Common myeloid progenitor, CD34-positive (primary cell): ENCODE measurements at regions not wholly inside any gene's neighbourhood (a gene's known extent, or its start where the extent isn't known, plus 50 kb on each side); places are given as distances from the start of the nearest gene placed in this dataset.

Experiments used
- CTCF ChIA-PET: fragments of 350-600 bp; sonication (Branson Sonifier 250); formaldehyde crosslinking; loops from one replicate; lab custom pipeline; 2021; ENCODE audit warnings: antibody characterized with exemption; lab: Charles Lee
- POLR2A ChIA-PET: fragments of 350-600 bp; sonication (Branson Sonifier 250); formaldehyde crosslinking; loops from one replicate; lab custom pipeline; 2021; ENCODE audit warnings: antibody characterized with exemption; lab: Charles Lee
- DNase-seq, 3 donors: peaks; one replicate each; pipeline versions ENCODE4 v3.0.0 to v3.0.0-alpha.2; 2013
- H3K27ac ChIP-seq, 2 experiments: 1 replicate in 1 of 2; 2 replicates in 1 of 2; pipeline ENCODE4 v1.7.0; 2013; ENCODE audit warnings: inconsistent platforms in 2 of 2, low read length in 2 of 2, mild to moderate bottlenecking in 2 of 2, low read depth in 1 of 2, moderate library complexity in 1 of 2; ENCODE audit not compliant: severe bottlenecking in 2 of 2, insufficient read depth in 1 of 2, poor library complexity in 1 of 2
- H3K27me3 ChIP-seq, 5 experiments: replicated peaks in 2 of 5; 1 replicate in 3 of 5; 2 replicates in 2 of 5; pipeline versions ENCODE4 v1.6.1 to v1.7.0; 2013; ENCODE audit warnings: low read length in 4 of 5, mild to moderate bottlenecking in 2 of 5, moderate library complexity in 2 of 5, inconsistent platforms in 1 of 5; ENCODE audit not compliant: insufficient read depth in 5 of 5, control insufficient read depth in 4 of 5
- H3K36me3 ChIP-seq, 4 experiments: 1 replicate in 2 of 4; 2 replicates in 2 of 4; pipeline versions ENCODE4 v1.6.1 to v1.7.0; 2013; ENCODE audit warnings: low read length in 3 of 4, control low read depth in 1 of 4, mild to moderate bottlenecking in 1 of 4; ENCODE audit not compliant: control insufficient read depth in 4 of 4, insufficient read depth in 4 of 4
- H3K4me1 ChIP-seq, 4 experiments: 1 replicate in 3 of 4; 2 replicates in 1 of 4; pipeline versions ENCODE4 v1.6.1 to v1.7.1; 2013; ENCODE audit warnings: low read length in 3 of 4, mild to moderate bottlenecking in 3 of 4, control low read depth in 1 of 4, inconsistent platforms in 1 of 4, moderate library complexity in 1 of 4; ENCODE audit not compliant: control insufficient read depth in 4 of 4, insufficient read depth in 4 of 4; ENCODE audit errors: control extremely low read depth in 1 of 4
- H3K4me3 ChIP-seq, 7 experiments: 1 replicate in 4 of 7; 2 replicates in 3 of 7; pipeline versions ENCODE4 v1.5.1 to v1.7.0; 2013; ENCODE audit warnings: mild to moderate bottlenecking in 7 of 7, low read length in 6 of 7, moderate library complexity in 6 of 7, inconsistent platforms in 2 of 7, low read depth in 2 of 7, control low read depth in 1 of 7; ENCODE audit not compliant: insufficient read depth in 4 of 7, control insufficient read depth in 1 of 7; ENCODE audit errors: extremely low read depth in 1 of 7
- H3K9me3 ChIP-seq, 5 experiments: 1 replicate in 4 of 5; 2 replicates in 1 of 5; pipeline versions ENCODE4 v1.6.1 to v1.7.1; 2013; ENCODE audit warnings: low read length in 4 of 5, mild to moderate bottlenecking in 2 of 5, inconsistent platforms in 1 of 5, low read depth in 1 of 5, moderate library complexity in 1 of 5; ENCODE audit not compliant: control insufficient read depth in 4 of 5, insufficient read depth in 2 of 5; ENCODE audit errors: control extremely low read depth in 1 of 5
- WGBS: methylation state at CpG from one replicate; pipeline ENCODE4 v1.1.5; 2013; ENCODE audit not compliant: insufficient coverage; 5-methylcytosine and 5-hydroxymethylcytosine counted together

DNA sequence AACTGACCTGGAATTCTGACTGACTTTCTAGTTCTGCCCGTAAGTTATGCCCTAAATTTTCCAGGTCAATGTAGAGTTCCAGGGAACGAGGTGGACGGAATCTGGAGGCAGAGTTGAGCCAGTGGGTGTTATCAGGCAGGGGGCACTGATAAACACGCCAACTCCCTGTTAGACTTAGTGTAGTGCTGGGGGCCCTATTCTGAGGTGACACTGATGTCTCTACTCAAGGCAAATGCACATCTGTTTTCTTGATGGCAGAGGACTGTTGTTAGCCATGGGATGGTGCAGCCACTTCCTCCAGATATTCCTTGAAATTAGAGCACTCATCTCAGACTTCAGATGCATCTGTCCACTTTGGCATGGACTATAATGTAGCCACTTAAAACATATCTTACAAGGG is 83.5 kb downstream of the C9orf152 start:
- WGBS: 89% methylated on average over 4 of the region's 4 CpGs
- peaks cover 23 to 36% (median 31%) of the 10 kb centered on the region in 4 experiments for H3K4me1 ChIP-seq
- no peak overlapping the region for H3K4me3 ChIP-seq
- H3K27me3 ChIP-seq: no peaks in the 10 kb centered on the region
- DNase-seq: no peak
- no peak overlapping the region for H3K27ac ChIP-seq
- ChIA-PET POLR2A (no interaction called here), CTCF (interaction anchor here (1.2 kb wide), 1 partner anchor 28 kb away, joined by 3 read pairs; no protein-coding TSS in a partner anchor)
- no peaks in the 10 kb centered on the region for H3K9me3 ChIP-seq
- no peaks in the 10 kb centered on the region for H3K36me3 ChIP-seq

DNA sequence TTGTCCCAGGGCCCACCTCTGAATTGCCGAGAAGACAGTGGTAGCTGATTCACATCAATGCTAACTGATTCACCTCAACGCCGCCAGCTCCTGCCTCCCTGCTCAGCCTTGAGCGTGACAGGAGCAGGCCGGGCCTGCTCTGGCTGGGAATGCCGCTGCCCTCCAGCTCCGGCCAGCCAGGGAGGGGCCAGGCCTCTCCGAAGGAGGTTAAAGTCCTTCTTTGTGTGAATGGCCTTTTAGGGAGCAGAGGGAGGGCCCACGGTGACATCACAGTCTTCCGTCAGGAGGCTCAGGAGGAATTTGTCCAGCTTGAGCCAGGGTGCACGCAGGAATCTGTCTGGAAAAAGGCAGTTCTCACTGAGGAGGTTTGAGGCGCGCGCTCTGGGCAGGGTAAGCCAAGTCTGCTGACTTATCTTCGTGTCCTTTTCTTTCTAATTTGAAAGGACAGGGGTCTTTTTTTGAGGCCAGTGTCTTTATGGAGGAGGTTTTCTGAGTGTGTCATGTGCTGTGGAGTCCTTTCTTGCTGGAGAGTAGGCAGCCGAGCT is 82.7 kb downstream of the C9orf152 start:
- Histone ChIP-seq H3K36me3 (no peaks in the 10 kb centered on the region), H3K4me1 (peaks cover 28 to 39% (median 33%) of the 10 kb centered on the region in 4 experiments), H3K4me3 (no peak overlapping the region), H3K27ac (no peak overlapping the region), H3K27me3 (no peaks in the 10 kb centered on the region), H3K9me3 (no peaks in the 10 kb centered on the region)
- 100% methylated on average over 12 of the region's 16 CpGs for WGBS
- CTCF ChIA-PET: interaction anchor here (0.6 to 2.7 kb wide), 2 partner anchors 11 to 26 kb away, joined by 3 to 9 read pairs; no protein-coding TSS in a partner anchor
- DNase-seq: no peak
- POLR2A ChIA-PET: no interaction called here

DNA sequence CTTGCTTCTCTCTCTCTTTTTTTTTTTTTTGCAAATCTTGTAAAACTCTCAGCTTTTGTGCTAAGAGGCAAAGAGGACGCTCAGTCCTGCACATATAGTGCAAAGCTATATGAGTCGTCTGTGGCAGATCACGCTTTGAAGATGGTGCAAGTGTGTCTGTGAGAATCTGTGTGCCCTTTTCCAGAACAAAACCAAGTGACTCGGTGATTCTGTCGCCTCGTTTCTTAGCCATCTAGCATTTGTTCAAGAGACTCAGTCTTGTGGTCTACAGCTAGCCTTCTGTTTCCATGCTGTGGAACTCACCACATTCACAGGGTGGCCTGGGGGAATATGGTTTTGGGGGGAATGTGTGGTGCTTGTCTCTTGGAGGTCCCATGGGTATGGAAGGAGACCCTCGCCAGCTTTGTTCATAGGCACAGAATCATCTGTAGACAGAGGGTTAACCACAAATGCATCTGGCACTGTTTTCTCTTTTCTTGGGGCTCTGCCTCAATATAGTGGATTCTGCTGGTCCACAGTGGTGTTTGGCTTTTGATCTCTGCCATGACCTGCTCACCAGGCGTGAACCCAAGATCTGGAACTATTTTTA is 82.1 kb downstream of the C9orf152 start:
- 92% methylated on average over 8 of the region's 8 CpGs for WGBS
- Histone ChIP-seq H3K27ac (no peak overlapping the region), H3K4me1 (peaks cover 29 to 39% (median 33%) of the 10 kb centered on the region in 4 experiments), H3K36me3 (no peaks in the 10 kb centered on the region), H3K9me3 (no peaks in the 10 kb centered on the region), H3K4me3 (peak overlapping the region in 1 of 7 experiments; percentile 56), H3K27me3 (no peaks in the 10 kb centered on the region)
- DNase-seq: peak in 2 of 3 donors; percentile 55 to 61
- CTCF ChIA-PET: interaction anchor here (0.6 to 2.7 kb wide), 3 partner anchors 10 to 27 kb away, joined by 3 to 9 read pairs (median 9); no protein-coding TSS in a partner anchor
- POLR2A ChIA-PET: no interaction called here

DNA sequence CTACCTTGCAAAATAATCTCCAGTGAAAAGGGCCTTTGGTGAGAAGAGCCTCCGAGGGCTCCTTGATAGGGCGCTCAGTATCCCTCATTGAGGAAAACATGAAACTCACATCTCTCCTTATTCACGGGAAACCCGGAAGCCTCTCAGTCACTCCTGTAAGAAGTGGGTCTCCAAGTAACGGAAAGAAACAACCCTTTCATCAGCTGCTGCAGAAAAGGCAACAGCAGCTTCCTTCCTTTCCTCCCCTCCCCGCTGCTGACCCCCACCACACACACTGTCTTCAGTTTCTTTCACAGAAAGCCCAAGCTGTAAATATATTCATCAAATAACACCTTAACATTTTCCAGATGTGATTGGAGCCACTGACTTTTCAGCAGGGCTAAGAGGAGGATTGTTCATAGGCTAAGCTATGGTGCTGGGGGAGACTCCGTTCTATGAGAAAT is 81.4 kb downstream of the C9orf152 start:
- Histone ChIP-seq H3K27ac (peak overlapping the region in 1 of 2 experiments; percentile 28), H3K36me3 (no peaks in the 10 kb centered on the region), H3K4me1 (peaks cover 29 to 39% (median 36%) of the 10 kb centered on the region in 4 experiments), H3K9me3 (no peaks in the 10 kb centered on the region), H3K27me3 (no peaks in the 10 kb centered on the region), H3K4me3 (peak overlapping the region in 3 of 7 experiments; percentile 20 to 56 (median 37))
- ChIA-PET CTCF (interaction anchor here (0.8 to 2.7 kb wide), 6 partner anchors 10 to 228 kb away, joined by 3 to 9 read pairs (median 6); no protein-coding TSS in a partner anchor), POLR2A (no interaction called here)
- WGBS: 25% methylated on average over 5 of the region's 7 CpGs
- DNase-seq: peak in 2 of 3 donors; percentile 44 to 53

DNA sequence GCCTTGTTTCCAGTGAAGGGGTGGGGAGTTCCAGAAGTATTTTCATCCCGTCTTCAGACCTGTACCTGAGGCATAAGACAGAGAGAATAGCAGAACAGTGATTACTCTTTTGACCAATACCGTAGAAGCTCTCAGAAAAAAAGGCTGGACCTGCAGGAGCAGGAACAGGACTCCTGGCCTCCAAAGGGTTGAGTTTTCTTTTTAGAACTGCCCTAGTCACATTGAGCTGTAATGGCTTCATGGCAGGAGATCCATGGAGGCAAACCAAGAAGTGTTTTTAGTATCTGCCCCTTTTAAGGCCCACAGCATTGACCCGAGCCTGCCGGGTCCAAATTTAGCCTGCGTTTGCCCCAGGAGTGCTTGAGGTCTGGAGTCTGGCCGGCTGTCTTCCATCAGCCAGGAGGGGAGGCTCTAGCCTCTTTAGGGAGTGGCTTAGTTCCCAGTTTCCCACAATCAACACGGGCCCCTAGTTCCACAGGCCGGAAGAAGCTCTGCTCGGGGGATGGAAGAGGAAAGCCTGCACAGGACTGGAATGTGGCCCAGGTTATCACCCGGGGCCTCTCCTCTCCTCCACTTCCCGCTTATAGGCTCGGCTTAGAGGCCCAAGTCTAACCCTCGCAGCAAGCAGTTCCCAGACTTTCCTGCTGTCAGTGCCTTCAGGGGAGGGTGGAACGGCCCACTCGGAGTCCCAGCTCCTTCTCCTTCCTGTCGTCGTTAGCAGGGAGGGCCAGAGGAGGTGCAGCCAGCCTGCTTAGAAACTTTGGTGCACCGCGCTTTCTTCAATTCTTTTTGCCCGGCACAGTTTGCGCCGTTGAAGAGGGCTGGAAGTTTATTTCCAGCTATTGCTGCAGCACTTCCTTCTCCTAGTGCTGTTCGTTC is 80.7 kb downstream of the C9orf152 start:
- WGBS: 75% methylated on average over 22 of the region's 23 CpGs
- DNase-seq: no peak
- H3K4me3 ChIP-seq: peak overlapping the region in 2 of 7 experiments; percentile 37 to 56

DNA sequence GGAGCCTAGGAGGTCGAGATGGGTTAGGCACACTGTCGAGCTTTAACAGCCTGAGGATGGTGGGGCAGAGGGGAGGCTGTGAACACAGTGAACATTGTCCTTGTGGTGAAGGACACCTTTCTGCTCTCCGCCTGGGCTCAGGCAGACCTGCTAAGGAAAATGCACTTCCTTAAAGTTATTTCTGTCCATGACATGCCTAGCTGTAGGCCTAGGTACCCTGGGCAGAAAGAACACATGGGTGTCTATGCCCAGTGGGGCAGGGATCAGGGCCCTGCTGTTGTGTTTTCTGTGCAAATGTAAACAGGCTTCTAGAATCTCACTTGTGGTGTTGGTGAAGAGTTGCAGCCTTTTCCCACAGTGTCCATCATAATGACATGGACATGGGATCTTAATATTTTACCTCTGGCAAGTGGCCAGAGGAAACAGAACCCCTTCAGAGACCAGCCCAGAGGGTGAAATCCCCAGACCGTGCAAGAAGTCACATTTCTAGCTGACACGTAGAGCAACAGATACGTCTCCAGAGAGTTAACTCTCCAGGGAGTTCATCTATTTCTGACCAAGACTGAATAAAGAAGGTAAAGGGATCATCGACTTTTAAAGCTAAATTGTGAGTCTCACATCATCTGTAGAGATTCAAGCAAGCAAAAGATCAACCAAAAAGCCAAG is 79.2 kb downstream of the C9orf152 start:
- Histone ChIP-seq H3K36me3 (no peaks in the 10 kb centered on the region), H3K27ac (no peak overlapping the region), H3K4me1 (peaks cover 29 to 44% (median 37%) of the 10 kb centered on the region in 4 experiments), H3K4me3 (no peak overlapping the region), H3K9me3 (no peaks in the 10 kb centered on the region), H3K27me3 (no peaks in the 10 kb centered on the region)
- POLR2A ChIA-PET: no interaction called here
- 79% methylated on average over 5 of the region's 7 CpGs for WGBS
- CTCF ChIA-PET: interaction anchor here (0.9 to 1.7 kb wide), 3 partner anchors 16 to 24 kb away, joined by 3 to 4 read pairs (median 4); no protein-coding TSS in a partner anchor
- peak in 1 of 3 donors; percentile 33 for DNase-seq

More for the DNA sequence above, 80.7 kb downstream of the C9orf152 start:
- Histone ChIP-seq H3K27ac (peak overlapping the region in 1 of 2 experiments; percentile 28), H3K9me3 (no peaks in the 10 kb centered on the region), H3K36me3 (no peaks in the 10 kb centered on the region), H3K4me1 (peaks cover 29 to 44% (median 37%) of the 10 kb centered on the region in 4 experiments), H3K27me3 (no peaks in the 10 kb centered on the region)
- CTCF ChIA-PET: interaction anchor here (0.8 to 2.7 kb wide), 7 partner anchors 9 to 228 kb away, joined by 3 to 9 read pairs (median 4); no protein-coding TSS in a partner anchor
- POLR2A ChIA-PET: no interaction called here
